CD4-positive, CD25-positive, alpha-beta regulatory T cell (primary cell): ENCODE measurements at regions not wholly inside any gene's neighbourhood (a gene's known extent, or its start where the extent isn't known, plus 50 kb on each side); places are given as distances from the start of the nearest gene placed in this dataset.
"Not testable (repeated sequence)": the region's sequence is repeated elsewhere in the genome, so short reads cannot be mapped to it uniquely, and the experiment has no call there.

ENCODE experiments used
- ATAC-seq, 2 donors: fragments of 150-1000 bp; cut with Tn5 transposase; one replicate each; pipeline ENCODE4 v1.10.0; 2021; ENCODE audit warnings: low read depth in 2 of 2, moderate number of reproducible peaks in 2 of 2, moderate library complexity in 1 of 2
- DNase-seq, 3 donors: peaks; one replicate each; pipeline versions ENCODE4 v3.0.0 to v3.0.0-alpha.2; 2012 to 2022; ENCODE audit warnings: mixed read lengths in 1 of 3
- H3K27ac ChIP-seq: one replicate; pipeline ENCODE4 v1.7.0; 2013; ENCODE audit warnings: mild to moderate bottlenecking, low read length; ENCODE audit not compliant: insufficient read depth, poor library complexity, severe bottlenecking
- H3K27me3 ChIP-seq: one replicate; pipeline ENCODE4 v1.7.0; 2013; ENCODE audit warnings: low read length; ENCODE audit not compliant: control insufficient read depth, insufficient read depth
- H3K36me3 ChIP-seq: one replicate; pipeline ENCODE4 v1.7.0; 2013; ENCODE audit warnings: mild to moderate bottlenecking, low read length, moderate library complexity; ENCODE audit not compliant: control insufficient read depth, insufficient read depth
- H3K4me1 ChIP-seq: 2 replicates; pipeline ENCODE4 v1.7.0; 2013; ENCODE audit warnings: mild to moderate bottlenecking, low read length; ENCODE audit not compliant: insufficient read depth, control insufficient read depth, poor library complexity, severe bottlenecking
- H3K4me3 ChIP-seq: one replicate; pipeline ENCODE4 v1.7.0; 2013; ENCODE audit warnings: low read depth, mild to moderate bottlenecking, low read length, moderate library complexity
- H3K9me3 ChIP-seq, 2 experiments: 1 replicate in 1 of 2; 2 replicates in 1 of 2; pipeline ENCODE4 v1.7.0; 2013; ENCODE audit warnings: low read length in 2 of 2, mild to moderate bottlenecking in 1 of 2, moderate library complexity in 1 of 2; ENCODE audit not compliant: control insufficient read depth in 2 of 2
- H3K27ac Mint-ChIP-seq, 3 donors: one replicate each; pipeline ENCODE4 v1.8.0; 2020 to 2022; ENCODE audit warnings: mild to moderate bottlenecking in 3 of 3, mixed read lengths in 3 of 3, moderate library complexity in 2 of 3
- H3K27me3 Mint-ChIP-seq: one replicate; pipeline ENCODE4 v1.8.0; 2022; ENCODE audit warnings: mild to moderate bottlenecking, mixed read lengths
- H3K36me3 Mint-ChIP-seq: one replicate; pipeline ENCODE4 v1.8.0; 2020; ENCODE audit warnings: mixed read lengths
- H3K4me1 Mint-ChIP-seq, 4 donors: one replicate each; pipeline ENCODE4 v1.8.0; 2020 to 2022; ENCODE audit warnings: mixed read lengths in 4 of 4, mild to moderate bottlenecking in 1 of 4
- H3K4me3 Mint-ChIP-seq, 4 donors: one replicate each; pipeline ENCODE4 v1.8.0; 2020 to 2022; ENCODE audit warnings: mild to moderate bottlenecking in 4 of 4, mixed read lengths in 4 of 4, moderate library complexity in 3 of 4
- H3K9me3 Mint-ChIP-seq, 7 donors: one replicate each; pipeline ENCODE4 v1.8.0; 2020 to 2022; ENCODE audit warnings: mixed read lengths in 7 of 7, mild to moderate bottlenecking in 3 of 7, moderate library complexity in 2 of 7

DNA sequence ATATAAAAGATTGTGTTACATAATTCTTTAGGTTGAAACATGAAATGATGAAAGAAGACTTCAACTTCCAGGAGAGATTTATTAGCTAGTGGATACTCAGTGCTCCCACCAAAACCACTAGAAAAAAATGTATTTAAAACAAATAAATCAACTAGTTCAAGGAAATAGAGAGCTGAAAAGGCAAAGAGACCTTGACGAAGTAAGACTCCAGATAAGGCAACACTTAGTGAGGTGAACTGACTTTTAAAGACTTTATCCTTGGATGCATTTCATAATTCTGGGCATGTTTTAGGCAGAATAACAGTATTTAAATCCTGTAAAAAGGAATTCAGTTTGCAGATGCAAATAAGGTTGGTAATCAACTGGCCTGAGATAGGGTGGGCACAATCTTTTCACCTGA lies 1150.7 kb downstream of the FSCB start:
- no peak for ATAC-seq
- H3K4me3 ChIP-seq: no peak overlapping the region
- DNase-seq: no peak
- no peaks in the 10 kb centered on the region for H3K36me3 ChIP-seq
- Mint-ChIP-seq H3K27ac (no peak overlapping the region), H3K27me3 (no peaks in the 10 kb centered on the region), H3K4me1 (no peaks in the 10 kb centered on the region), H3K36me3 (no peaks in the 10 kb centered on the region), H3K9me3 (peaks cover 0 to 7% (median 4%) of the 10 kb centered on the region in 7 donors), H3K4me3 (no peak overlapping the region)
- H3K4me1 ChIP-seq: no peaks in the 10 kb centered on the region
- H3K27me3 ChIP-seq: no peaks in the 10 kb centered on the region
- no peak overlapping the region for H3K27ac ChIP-seq
- peaks cover 0 to 16% of the 10 kb centered on the region in 2 experiments for H3K9me3 ChIP-seq

DNA sequence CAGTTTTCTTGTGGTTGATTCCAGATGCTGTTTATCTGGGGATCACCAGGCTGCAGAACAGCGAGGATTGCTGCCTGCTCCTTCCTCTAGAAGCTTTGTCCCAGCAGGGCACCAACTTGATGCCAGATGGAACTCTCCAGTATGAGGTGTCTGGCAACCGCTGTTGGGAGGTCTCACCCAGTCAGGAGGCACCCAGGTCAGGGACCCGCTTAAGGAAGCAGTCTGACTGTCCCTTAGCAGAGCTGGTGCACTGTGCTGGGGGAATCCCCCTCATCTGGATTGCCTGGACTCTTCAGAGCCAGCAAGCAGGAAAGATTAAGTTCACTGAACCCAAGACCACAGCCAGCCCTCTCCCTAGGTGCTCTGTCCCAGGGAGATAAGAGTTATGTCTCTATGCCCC lies 1165.2 kb downstream of the FSCB start:
- ATAC-seq (no peak), DNase-seq (no peak)
- H3K27ac ChIP-seq: no peak overlapping the region
- no peaks in the 10 kb centered on the region for H3K27me3 ChIP-seq
- no peaks in the 10 kb centered on the region for H3K4me1 ChIP-seq
- Mint-ChIP-seq H3K27me3 (no peaks in the 10 kb centered on the region), H3K4me3 (no peak overlapping the region), H3K9me3 (peaks cover 0 to 25% (median 5%) of the 10 kb centered on the region in 7 donors), H3K36me3 (no peaks in the 10 kb centered on the region), H3K4me1 (no peaks in the 10 kb centered on the region), H3K27ac (no peak overlapping the region)
- no peak overlapping the region for H3K4me3 ChIP-seq
- no peaks in the 10 kb centered on the region for H3K36me3 ChIP-seq
- H3K9me3 ChIP-seq: peaks cover 0 to 5% of the 10 kb centered on the region in 2 experiments

DNA sequence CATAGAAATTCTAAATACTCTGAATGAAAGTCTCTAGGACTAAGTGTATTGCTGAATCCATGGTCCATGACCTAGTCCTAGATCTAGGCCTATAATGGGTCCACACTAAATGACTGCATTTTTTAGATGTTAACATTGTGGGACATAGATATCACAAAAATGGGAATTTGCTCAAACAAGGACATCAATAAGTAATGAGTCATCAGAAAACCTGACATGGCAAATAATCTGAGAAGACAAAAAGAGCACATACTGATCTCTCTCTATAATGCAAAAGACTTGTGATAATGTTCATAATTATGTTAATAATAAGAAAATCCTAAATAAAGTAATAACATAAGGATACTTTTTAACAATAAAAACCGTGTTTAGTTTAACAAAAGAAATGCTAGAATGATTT lies 1168.4 kb downstream of the FSCB start:
- Mint-ChIP-seq H3K27me3 (no peaks in the 10 kb centered on the region), H3K27ac (no peak overlapping the region), H3K36me3 (no peaks in the 10 kb centered on the region), H3K9me3 (peaks cover 0 to 17% (median 3%) of the 10 kb centered on the region in 7 donors), H3K4me1 (no peaks in the 10 kb centered on the region), H3K4me3 (no peak overlapping the region)
- H3K36me3 ChIP-seq: no peaks in the 10 kb centered on the region
- H3K4me3 ChIP-seq: no peak overlapping the region
- H3K27ac ChIP-seq: no peak overlapping the region
- H3K27me3 ChIP-seq: no peaks in the 10 kb centered on the region
- peaks cover 0 to 5% of the 10 kb centered on the region in 2 experiments for H3K9me3 ChIP-seq
- no peak for ATAC-seq
- DNase-seq: no peak
- no peaks in the 10 kb centered on the region for H3K4me1 ChIP-seq

DNA sequence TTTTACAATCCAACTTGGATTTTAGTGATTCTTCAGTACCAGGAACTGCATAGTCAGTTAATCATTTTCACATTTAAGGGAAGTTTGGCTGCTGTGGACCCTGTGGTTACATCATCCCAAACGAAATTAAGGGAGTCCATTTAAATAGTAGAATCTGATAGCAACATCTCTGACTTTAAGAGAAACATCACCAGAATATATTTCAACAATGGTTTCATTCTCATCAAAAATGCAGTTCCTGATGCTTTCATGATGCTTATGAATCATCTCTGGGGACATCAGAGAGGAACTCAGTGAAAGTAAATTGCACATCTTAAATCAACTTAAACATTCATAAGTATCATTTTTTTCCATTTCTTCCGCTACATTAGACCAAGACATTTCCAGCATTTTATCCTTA lies 1170.7 kb downstream of the FSCB start:
- no peak overlapping the region for H3K27ac Mint-ChIP-seq
- H3K36me3 ChIP-seq: no peaks in the 10 kb centered on the region
- no peaks in the 10 kb centered on the region for H3K27me3 ChIP-seq
- DNase-seq: no peak
- no peaks in the 10 kb centered on the region for H3K4me1 Mint-ChIP-seq
- no peak for ATAC-seq
- peaks cover 0 to 1% of the 10 kb centered on the region in 2 experiments for H3K9me3 ChIP-seq
- no peaks in the 10 kb centered on the region for H3K4me1 ChIP-seq
- H3K36me3 Mint-ChIP-seq: no peaks in the 10 kb centered on the region
- no peak overlapping the region for H3K4me3 ChIP-seq
- H3K9me3 Mint-ChIP-seq: peaks cover 0 to 17% (median 5%) of the 10 kb centered on the region in 7 donors
- no peak overlapping the region for H3K4me3 Mint-ChIP-seq
- no peak overlapping the region for H3K27ac ChIP-seq
- no peaks in the 10 kb centered on the region for H3K27me3 Mint-ChIP-seq

DNA sequence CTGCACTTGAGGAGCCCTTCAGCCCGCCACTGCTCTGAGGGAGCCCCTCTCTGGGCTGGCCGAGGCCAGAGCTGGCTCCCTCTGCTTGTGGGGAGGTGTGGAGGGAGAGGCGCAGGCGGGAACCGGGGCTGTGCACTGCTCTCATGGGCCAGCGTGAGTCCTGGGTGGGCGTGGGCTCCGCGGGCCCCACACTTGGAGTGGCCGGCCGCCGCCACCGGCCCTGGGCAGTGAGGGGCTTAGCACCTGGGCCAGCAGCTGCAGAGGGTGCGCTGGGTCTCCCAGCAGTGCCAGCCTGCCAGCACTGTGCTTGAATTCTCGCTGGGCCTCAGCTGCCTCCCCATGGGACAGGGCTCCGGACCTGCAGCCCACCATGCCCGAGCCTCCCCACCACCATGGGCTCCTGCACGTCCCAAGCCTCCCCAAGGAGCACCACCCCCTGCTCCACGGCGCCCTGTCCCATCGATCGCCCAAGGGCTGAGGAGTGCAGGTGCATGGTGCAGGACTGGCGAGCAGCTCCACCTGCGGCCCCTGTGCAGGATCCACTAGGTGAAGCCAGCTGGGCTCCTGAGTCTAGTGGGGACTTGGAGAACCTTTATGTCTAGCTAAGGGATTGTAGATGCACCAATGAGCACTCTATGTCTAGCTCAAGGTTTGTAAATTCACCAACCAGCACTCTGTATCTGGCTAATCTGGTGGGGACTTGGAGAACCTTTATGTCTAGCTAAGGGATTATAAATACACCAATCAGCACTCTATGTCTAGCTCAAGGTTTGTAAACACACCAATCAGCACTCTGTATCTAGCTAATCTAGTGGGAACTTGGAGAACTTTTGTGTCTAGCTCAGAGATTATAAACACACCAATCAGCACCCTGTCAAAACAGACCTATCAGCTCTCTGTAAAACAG lies 1180.3 kb downstream of the FSCB start:
- H3K36me3 Mint-ChIP-seq, H3K4me3 Mint-ChIP-seq, H3K27ac Mint-ChIP-seq, H3K27me3 Mint-ChIP-seq, DNase-seq, ATAC-seq, H3K27me3 ChIP-seq, H3K4me1 Mint-ChIP-seq, H3K4me3 ChIP-seq, H3K9me3 ChIP-seq, H3K36me3 ChIP-seq, H3K4me1 ChIP-seq, H3K27ac ChIP-seq: not testable (repeated sequence)
- peaks cover 2 to 20% (median 5%) of the 10 kb centered on the region in 7 donors for H3K9me3 Mint-ChIP-seq

DNA sequence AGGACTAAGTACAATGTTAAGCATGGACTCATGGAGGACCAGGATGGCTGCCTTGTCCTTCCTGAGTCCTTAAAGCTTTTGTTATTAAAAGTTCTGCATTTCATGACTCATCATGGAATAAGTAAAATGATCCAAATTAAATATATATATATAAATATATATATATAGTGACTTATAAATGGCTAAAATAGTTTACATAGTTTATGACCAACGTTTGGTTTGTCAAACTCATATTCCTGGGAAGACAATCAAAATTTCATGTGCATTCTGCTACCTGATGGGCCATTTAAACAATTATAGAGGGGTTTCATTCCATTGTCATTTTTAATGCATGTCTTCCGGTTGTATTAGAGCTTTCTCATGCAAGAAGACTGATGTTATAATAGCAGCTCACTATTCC lies 1190.7 kb downstream of the FSCB start:
- no peak for ATAC-seq
- Histone ChIP-seq H3K4me1 (no peaks in the 10 kb centered on the region), H3K36me3 (no peaks in the 10 kb centered on the region), H3K27ac (no peak overlapping the region), H3K27me3 (no peaks in the 10 kb centered on the region), H3K4me3 (no peak overlapping the region), H3K9me3 (peaks cover 0 to 3% of the 10 kb centered on the region in 2 experiments)
- no peak for DNase-seq
- H3K4me3 Mint-ChIP-seq: no peak overlapping the region
- no peaks in the 10 kb centered on the region for H3K36me3 Mint-ChIP-seq
- H3K27me3 Mint-ChIP-seq: no peaks in the 10 kb centered on the region
- no peaks in the 10 kb centered on the region for H3K4me1 Mint-ChIP-seq
- H3K27ac Mint-ChIP-seq: no peak overlapping the region
- H3K9me3 Mint-ChIP-seq: peaks cover 3 to 22% (median 3%) of the 10 kb centered on the region in 7 donors

DNA sequence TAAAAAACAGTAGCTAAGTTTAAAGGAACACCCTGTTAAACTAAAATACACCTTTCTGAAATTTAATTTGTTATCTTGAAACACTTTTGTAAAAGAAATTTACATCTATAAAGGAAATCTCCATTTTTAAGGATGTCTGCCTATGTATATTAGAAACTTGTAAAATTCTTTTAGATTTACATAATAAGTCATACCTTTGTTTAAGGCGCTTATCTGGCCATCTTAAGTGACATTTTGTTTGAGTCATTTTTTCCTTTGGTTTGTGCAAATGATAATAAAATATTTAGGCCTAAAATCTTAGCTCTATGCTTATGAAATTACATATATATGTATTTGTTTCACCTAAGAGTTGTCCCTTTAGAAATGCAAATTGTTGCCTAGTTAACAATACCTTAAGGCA lies 1193.4 kb downstream of the FSCB start:
- H3K36me3 Mint-ChIP-seq: no peaks in the 10 kb centered on the region
- ATAC-seq (no peak), DNase-seq (no peak)
- no peaks in the 10 kb centered on the region for H3K4me1 Mint-ChIP-seq
- Histone ChIP-seq H3K36me3 (no peaks in the 10 kb centered on the region), H3K4me3 (no peak overlapping the region), H3K27ac (no peak overlapping the region), H3K9me3 (peaks cover 0 to 3% of the 10 kb centered on the region in 2 experiments), H3K27me3 (no peaks in the 10 kb centered on the region), H3K4me1 (no peaks in the 10 kb centered on the region)
- H3K27me3 Mint-ChIP-seq: no peaks in the 10 kb centered on the region
- H3K4me3 Mint-ChIP-seq: no peak overlapping the region
- H3K27ac Mint-ChIP-seq: no peak overlapping the region
- peaks cover 3 to 30% (median 6%) of the 10 kb centered on the region in 7 donors for H3K9me3 Mint-ChIP-seq
